Activated naive CD4-positive, alpha-beta T cell treated with anti-CD3 and anti-CD28 coated beads for 36 hours (primary cell): ENCODE measurements at regions not wholly inside any gene's neighbourhood (a gene's known extent, or its start where the extent isn't known, plus 50 kb on each side); places are given as distances from the start of the nearest gene placed in this dataset.

ENCODE experiments used
- CTCF ChIA-PET: fragments of 350-600 bp; sonication (Branson Sonifier 250); formaldehyde crosslinking; loops from one replicate; lab custom pipeline; 2021; ENCODE audit warnings: antibody characterized with exemption; lab: Charles Lee
- DNase-seq: peaks from one replicate; pipeline ENCODE4 v3.0.0-alpha.2; 2020
- H3K27ac Mint-ChIP-seq: one replicate; pipeline ENCODE4 v1.8.0; 2021; ENCODE audit warnings: mild to moderate bottlenecking, mixed read lengths
- H3K27me3 Mint-ChIP-seq: one replicate; pipeline ENCODE4 v1.8.0; 2021; ENCODE audit warnings: low read depth, mixed read lengths
- H3K36me3 Mint-ChIP-seq: one replicate; pipeline ENCODE4 v1.8.0; 2021; ENCODE audit warnings: low read depth, mixed read lengths
- H3K4me1 Mint-ChIP-seq: one replicate; pipeline ENCODE4 v1.8.0; 2021; ENCODE audit warnings: low read depth, mixed read lengths
- H3K4me3 Mint-ChIP-seq: one replicate; pipeline ENCODE4 v1.8.0; 2021; ENCODE audit warnings: mild to moderate bottlenecking, moderate library complexity, mixed read lengths
- H3K9me3 Mint-ChIP-seq: one replicate; pipeline ENCODE4 v1.8.0; 2021; ENCODE audit warnings: mixed read lengths
- intact Hi-C: fragments of 100-400 bp; cut with micrococcal nuclease; formaldehyde crosslinking; loops from one replicate; pipeline ENCODE4 v1.15.1; 2023

DNA sequence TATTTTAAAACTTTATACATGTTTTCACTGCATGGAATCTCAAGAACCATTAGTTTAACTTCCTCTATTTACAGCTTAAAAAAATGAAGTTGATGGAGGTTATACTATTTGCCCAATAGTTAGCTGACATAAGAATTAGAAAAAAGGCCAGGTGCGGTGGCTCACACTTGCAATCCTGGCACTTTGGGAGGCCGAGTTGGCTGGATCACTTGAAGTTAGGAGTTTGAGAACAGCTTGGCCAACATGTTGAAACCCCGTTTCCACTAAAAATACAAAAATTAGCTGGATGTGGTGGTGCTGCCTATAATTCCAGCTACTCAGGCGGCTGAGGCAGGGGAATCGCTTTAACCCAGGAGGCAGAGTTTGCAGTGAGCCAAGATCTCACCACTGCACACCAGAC lies 125.1 kb upstream of the CDH19 start:
- Mint-ChIP-seq H3K4me1 (no peaks in the 10 kb centered on the region), H3K27me3 (no peaks in the 10 kb centered on the region), H3K27ac (no peak overlapping the region), H3K9me3 (no peaks in the 10 kb centered on the region), H3K4me3 (no peak overlapping the region), H3K36me3 (no peaks in the 10 kb centered on the region)
- CTCF ChIA-PET = no interaction called here
- no peak for DNase-seq
- intact Hi-C loops = no loop called here

DNA sequence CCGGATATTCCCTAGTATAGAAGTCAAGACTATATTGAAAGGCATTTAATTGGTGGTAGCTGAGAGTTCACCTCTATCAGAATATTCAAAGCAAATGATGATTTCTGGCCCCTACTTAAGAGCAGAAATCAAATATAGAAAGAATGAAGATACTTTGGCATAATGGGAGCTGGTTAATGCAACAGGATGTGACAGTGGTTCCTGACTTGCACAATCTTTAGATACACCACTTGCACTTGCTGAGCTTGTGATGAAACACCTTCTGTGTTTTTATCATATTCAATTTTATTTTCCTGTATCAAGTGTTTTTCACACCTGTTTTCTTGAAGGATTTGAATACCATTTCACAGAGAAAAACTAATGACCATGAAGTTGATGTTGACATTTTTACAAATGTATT lies 124.1 kb upstream of the CDH19 start:
- no peaks in the 10 kb centered on the region for H3K4me1 Mint-ChIP-seq
- H3K27ac Mint-ChIP-seq = no peak overlapping the region
- no peaks in the 10 kb centered on the region for H3K9me3 Mint-ChIP-seq
- no peaks in the 10 kb centered on the region for H3K27me3 Mint-ChIP-seq
- H3K36me3 Mint-ChIP-seq = no peaks in the 10 kb centered on the region
- no peak overlapping the region for H3K4me3 Mint-ChIP-seq
- intact Hi-C loops = no loop called here
- DNase-seq = no peak
- CTCF ChIA-PET = no interaction called here

DNA sequence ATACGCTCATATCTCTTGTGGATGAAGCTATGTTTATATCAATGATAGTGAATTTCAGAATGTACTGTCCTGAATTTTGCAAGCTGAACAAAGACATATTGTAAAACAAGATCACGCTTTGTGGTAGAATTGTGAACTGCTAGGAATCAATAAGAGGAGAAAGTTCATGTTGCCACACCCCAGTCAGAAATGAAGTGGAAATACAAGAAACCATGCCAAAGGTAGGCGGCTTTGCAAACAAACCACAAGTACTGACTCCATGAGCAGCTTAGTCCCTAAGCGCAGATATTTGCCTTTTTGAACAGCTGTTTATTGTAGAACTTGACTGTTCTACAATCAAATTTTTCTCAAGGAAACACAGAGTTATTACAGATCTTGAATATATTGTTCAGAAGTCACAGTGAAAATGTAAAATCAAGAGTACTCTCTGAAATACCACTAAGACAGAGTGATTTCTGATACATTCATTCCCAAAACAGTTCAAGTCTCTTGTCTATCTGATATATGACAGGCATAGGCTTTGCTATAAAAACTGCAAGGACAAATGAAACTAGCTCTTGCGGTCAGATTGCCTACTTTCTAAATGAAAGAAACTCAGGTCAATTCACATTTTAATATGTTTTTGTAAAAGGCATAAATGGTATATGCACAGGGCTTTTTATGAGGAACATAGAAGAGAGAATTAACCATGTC lies 120.9 kb upstream of the CDH19 start:
- Mint-ChIP-seq H3K9me3 (peaks cover 2% of the 10 kb centered on the region), H3K4me3 (no peak overlapping the region)
- CTCF ChIA-PET = no interaction called here

DNA sequence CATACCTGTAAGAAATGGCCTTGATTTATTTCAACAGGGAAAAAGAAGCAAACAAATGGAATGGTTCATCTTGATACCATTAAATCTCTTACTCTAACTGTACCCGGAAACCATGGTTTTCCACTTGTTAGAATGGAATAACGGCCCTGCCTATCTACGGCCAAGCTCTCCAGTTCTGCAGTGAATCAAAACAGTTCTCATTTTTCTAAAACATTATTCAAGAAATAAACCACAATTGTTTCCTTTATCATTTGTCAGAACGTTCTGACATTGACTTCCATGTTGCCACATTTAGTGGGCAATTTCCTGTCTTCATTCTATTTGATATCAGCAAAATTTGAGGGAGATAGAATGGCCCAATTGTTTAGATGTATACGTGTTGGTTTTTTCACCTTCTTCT lies 118.8 kb upstream of the CDH19 start:
- CTCF ChIA-PET = no interaction called here
- intact Hi-C loops = no loop called here
- H3K9me3 Mint-ChIP-seq = peaks cover 2% of the 10 kb centered on the region
- H3K36me3 Mint-ChIP-seq = no peaks in the 10 kb centered on the region
- no peaks in the 10 kb centered on the region for H3K27me3 Mint-ChIP-seq
- H3K27ac Mint-ChIP-seq = no peak overlapping the region
- H3K4me1 Mint-ChIP-seq = no peaks in the 10 kb centered on the region
- no peak overlapping the region for H3K4me3 Mint-ChIP-seq
- no peak for DNase-seq

More for the DNA sequence above, 120.9 kb upstream of the CDH19 start:
- H3K36me3 Mint-ChIP-seq = no peaks in the 10 kb centered on the region
- intact Hi-C loops = no loop called here
- H3K27ac Mint-ChIP-seq = no peak overlapping the region
- H3K27me3 Mint-ChIP-seq = no peaks in the 10 kb centered on the region
- no peak for DNase-seq
- H3K4me1 Mint-ChIP-seq = no peaks in the 10 kb centered on the region

DNA sequence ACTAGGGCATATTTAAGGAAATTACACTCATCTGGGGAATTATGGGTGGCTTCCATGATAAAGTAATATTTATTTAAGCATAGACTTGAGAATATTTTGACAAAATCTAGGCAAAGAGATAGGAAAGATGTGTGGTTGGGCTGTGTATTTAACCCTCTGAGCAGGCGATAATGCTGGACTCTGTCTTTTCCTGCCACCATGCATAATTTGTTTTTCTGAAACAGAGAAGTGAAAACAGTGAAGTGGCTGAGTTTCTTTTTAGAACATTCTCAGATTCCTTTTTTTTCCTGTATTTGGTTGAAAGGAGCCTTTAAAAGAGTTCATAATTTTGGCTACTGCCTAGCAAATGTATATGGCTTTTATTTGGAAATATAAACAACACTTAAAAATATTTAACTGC lies 104.8 kb upstream of the CDH19 start:
- H3K4me3 Mint-ChIP-seq = no peak overlapping the region
- DNase-seq = no peak
- H3K36me3 Mint-ChIP-seq = no peaks in the 10 kb centered on the region
- CTCF ChIA-PET = no interaction called here
- H3K9me3 Mint-ChIP-seq = no peaks in the 10 kb centered on the region
- no peak overlapping the region for H3K27ac Mint-ChIP-seq
- intact Hi-C loops = no loop called here
- no peaks in the 10 kb centered on the region for H3K27me3 Mint-ChIP-seq
- no peaks in the 10 kb centered on the region for H3K4me1 Mint-ChIP-seq

DNA sequence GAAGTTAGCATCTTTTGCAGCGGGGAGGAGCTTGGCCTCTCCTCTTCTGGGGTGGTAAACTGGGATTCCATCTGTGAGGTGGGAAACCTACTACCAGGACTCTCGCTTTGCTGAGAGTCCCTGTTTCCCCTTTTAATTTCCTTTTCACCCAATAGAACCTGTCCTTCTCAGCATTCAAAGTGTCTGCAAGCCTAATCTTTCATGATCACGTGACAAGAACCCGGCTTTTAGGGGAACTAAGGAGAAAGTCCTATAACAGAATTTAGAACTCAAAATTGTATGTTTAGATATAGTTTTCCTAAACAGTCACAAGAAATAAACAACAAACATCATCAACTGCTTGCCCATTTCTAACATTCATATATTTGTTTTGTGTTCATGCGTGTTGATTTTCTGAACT lies 103.6 kb upstream of the CDH19 start:
- CTCF ChIA-PET = no interaction called here
- no peak for DNase-seq
- Mint-ChIP-seq H3K4me1 (no peaks in the 10 kb centered on the region), H3K27ac (no peak overlapping the region), H3K4me3 (no peak overlapping the region), H3K27me3 (no peaks in the 10 kb centered on the region), H3K36me3 (no peaks in the 10 kb centered on the region), H3K9me3 (no peaks in the 10 kb centered on the region)
- intact Hi-C loops = no loop called here

DNA sequence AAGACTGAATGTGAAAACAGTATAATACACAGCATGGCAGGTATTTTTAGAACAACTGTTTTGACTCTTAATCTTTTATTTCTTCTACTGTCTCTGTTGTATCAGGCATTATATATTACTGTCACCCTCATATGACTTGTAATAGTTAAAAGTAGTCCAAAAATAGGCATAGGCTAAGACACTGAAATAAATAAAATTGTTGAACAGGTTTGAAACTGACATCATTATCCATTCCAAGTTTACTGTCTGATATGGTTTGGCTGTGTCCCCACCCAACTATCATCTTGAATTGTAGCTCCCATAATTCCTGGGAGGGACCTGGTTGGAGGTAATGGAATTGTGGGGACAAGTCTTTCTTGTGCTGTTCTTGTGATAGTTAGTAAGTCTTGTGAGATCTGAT lies 91.4 kb upstream of the CDH19 start:
- CTCF ChIA-PET = no interaction called here
- Mint-ChIP-seq H3K9me3 (no peaks in the 10 kb centered on the region), H3K4me3 (no peak overlapping the region), H3K4me1 (no peaks in the 10 kb centered on the region), H3K27ac (no peak overlapping the region), H3K36me3 (no peaks in the 10 kb centered on the region), H3K27me3 (no peaks in the 10 kb centered on the region)
- no peak for DNase-seq
- intact Hi-C loops = no loop called here

DNA sequence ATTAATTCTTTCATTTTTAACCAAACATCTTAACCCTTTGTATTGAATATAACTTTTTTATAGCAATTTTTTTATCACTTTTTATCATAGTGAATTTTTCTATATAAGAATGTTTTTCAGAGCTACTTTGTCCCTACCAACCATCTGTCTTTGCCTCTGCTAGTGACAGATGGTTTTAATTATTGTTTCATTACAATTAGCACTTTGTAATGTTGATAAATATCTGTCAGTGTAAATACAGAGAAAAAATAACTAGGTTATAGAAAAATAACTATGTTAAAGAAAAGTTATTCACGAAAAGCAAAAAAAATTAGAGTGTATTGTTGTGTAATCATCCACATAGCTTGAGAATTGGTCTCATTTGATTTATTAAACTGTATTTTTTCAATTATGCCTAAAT lies 91.0 kb upstream of the CDH19 start:
- no peak overlapping the region for H3K4me3 Mint-ChIP-seq
- DNase-seq = no peak
- intact Hi-C loops = no loop called here
- no peaks in the 10 kb centered on the region for H3K4me1 Mint-ChIP-seq
- H3K27me3 Mint-ChIP-seq = no peaks in the 10 kb centered on the region
- H3K36me3 Mint-ChIP-seq = no peaks in the 10 kb centered on the region
- CTCF ChIA-PET = no interaction called here
- H3K27ac Mint-ChIP-seq = no peak overlapping the region
- no peaks in the 10 kb centered on the region for H3K9me3 Mint-ChIP-seq

DNA sequence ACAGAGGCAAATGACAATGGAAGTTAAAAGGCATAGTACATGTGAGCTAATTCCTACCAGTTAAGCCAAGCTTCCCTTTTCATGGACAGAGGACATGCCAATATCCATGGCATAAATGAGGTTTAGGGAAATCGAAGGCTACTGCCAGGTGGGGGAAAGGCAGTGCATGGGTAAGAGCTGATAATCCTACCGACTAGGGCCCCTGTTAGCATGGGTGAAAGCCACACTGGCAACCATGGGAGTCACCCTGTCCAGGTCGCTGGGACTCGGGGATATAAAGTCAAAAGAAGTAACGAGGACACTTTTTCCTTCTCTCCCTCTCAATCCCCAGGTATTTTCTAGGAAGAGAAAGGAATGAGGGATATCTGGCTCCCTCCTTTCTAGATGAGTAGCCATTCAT lies 83.7 kb upstream of the CDH19 start:
- Mint-ChIP-seq H3K27me3 (no peaks in the 10 kb centered on the region), H3K4me3 (no peak overlapping the region), H3K27ac (no peak overlapping the region), H3K9me3 (peaks cover 3% of the 10 kb centered on the region), H3K4me1 (no peaks in the 10 kb centered on the region), H3K36me3 (no peaks in the 10 kb centered on the region)
- no peak for DNase-seq
- intact Hi-C loops = no loop called here
- CTCF ChIA-PET = no interaction called here

DNA sequence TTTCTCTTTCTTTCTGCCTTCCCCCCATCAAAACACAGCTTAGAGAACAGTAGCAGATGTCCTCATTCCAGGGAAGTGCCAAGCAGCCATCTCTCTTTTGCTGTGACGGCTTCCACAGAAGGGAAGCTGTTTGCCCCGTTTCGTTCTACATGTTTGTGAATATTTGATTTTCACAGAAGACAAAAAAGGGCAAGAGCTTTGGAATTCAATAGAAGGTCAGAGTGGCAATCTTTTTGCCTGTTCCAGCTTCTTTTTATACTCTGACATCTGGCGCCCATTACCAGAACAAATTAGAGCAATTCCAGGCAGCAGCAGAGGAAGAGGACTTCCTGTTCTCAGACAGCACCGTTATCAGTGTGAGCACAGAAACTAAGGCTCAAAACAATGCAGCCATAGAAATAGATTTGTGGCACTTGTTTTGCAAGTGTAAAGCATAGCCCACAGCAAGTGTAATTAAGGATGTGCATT lies 79.0 kb upstream of the CDH19 start:
- intact Hi-C loops = no loop called here

DNA sequence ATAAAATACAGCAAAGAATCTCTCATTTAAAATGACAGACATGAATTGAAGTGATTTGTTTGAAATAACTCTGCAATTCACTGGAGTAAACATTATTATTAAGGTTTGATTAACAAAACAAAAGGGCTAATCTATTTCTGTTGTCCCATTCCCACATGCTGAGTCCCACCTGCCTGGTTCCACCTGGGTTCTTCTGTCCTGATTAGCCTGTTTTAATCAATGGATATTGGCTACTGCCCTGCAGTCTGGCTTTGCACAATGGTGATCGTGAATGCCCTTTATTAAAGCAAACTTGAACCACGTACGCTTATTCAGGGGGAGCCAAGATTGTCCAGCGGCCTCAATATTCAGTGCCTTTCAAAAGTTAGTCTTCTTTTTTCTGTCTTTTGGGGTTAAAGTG lies 72.8 kb upstream of the CDH19 start:
- Mint-ChIP-seq H3K9me3 (peaks cover 2% of the 10 kb centered on the region), H3K27me3 (no peaks in the 10 kb centered on the region), H3K4me1 (no peaks in the 10 kb centered on the region), H3K36me3 (no peaks in the 10 kb centered on the region), H3K27ac (no peak overlapping the region), H3K4me3 (no peak overlapping the region)
- CTCF ChIA-PET = no interaction called here
- DNase-seq = no peak
- intact Hi-C loops = no loop called here

More for the DNA sequence above, 79.0 kb upstream of the CDH19 start:
- no peaks in the 10 kb centered on the region for H3K4me1 Mint-ChIP-seq
- peaks cover 3% of the 10 kb centered on the region for H3K9me3 Mint-ChIP-seq
- no peaks in the 10 kb centered on the region for H3K36me3 Mint-ChIP-seq
- no peak for DNase-seq
- H3K27me3 Mint-ChIP-seq = no peaks in the 10 kb centered on the region
- CTCF ChIA-PET = no interaction called here
- no peak overlapping the region for H3K4me3 Mint-ChIP-seq
- no peak overlapping the region for H3K27ac Mint-ChIP-seq

DNA sequence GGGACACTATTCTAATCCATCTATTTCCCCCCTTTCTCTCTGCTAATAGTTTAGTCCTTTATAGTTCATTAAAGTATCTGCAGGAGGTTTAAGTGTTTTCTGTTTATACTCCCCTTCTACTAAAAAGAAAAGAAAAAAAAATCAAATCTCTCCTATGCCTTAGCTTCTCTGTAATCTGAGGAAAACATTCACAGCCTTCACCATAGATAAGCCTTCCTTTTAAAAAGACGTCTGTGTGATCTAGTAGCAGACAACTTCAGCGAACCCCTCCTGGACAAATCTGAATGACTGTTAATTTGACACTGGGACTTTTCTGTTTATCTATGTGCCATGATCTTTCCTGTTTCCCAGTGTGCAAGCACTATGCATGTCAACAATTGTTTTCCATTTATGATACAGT lies 70.4 kb upstream of the CDH19 start:
- Mint-ChIP-seq H3K36me3 (no peaks in the 10 kb centered on the region), H3K27ac (no peak overlapping the region), H3K4me1 (no peaks in the 10 kb centered on the region), H3K27me3 (no peaks in the 10 kb centered on the region), H3K9me3 (peaks cover 2% of the 10 kb centered on the region), H3K4me3 (no peak overlapping the region)
- intact Hi-C loops = no loop called here
- DNase-seq = no peak
- CTCF ChIA-PET = no interaction called here

DNA sequence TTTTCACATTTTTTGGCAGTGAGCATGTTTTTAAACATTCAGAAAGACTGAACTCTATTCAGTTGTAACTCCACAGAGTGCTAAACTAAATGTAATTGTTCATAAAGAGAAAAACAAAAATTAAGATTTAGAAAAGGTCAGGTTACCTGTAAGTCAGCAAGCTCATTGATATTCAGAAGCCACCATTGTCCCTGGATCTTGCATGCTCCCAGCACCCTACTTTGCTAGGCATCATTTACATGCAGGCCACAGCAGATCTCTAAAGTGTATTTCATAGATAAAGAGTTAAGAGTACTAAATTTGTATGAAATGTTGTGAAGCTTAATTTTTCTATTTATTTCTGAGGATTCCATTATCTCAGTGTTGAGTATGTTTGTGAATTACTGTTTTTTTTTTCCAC lies 64.8 kb upstream of the CDH19 start:
- H3K4me1 Mint-ChIP-seq = no peaks in the 10 kb centered on the region
- H3K36me3 Mint-ChIP-seq = no peaks in the 10 kb centered on the region
- DNase-seq = no peak
- H3K9me3 Mint-ChIP-seq = no peaks in the 10 kb centered on the region
- no peak overlapping the region for H3K27ac Mint-ChIP-seq
- CTCF ChIA-PET = no interaction called here
- H3K27me3 Mint-ChIP-seq = no peaks in the 10 kb centered on the region
- intact Hi-C loops = no loop called here
- H3K4me3 Mint-ChIP-seq = no peak overlapping the region
